Activated naive CD4-positive, alpha-beta T cell treated with anti-CD3 and anti-CD28 coated beads for 36 hours (primary cell): ENCODE measurements at regions not wholly inside any gene's neighbourhood (a gene's known extent, or its start where the extent isn't known, plus 50 kb on each side); places are given as distances from the start of the nearest gene placed in this dataset.

ENCODE experiments used
- CTCF ChIA-PET: fragments of 350-600 bp; sonication (Branson Sonifier 250); formaldehyde crosslinking; loops from one replicate; lab custom pipeline; 2021; ENCODE audit warnings: antibody characterized with exemption; lab: Charles Lee
- DNase-seq: peaks from one replicate; pipeline ENCODE4 v3.0.0-alpha.2; 2020
- H3K27ac Mint-ChIP-seq: one replicate; pipeline ENCODE4 v1.8.0; 2021; ENCODE audit warnings: mild to moderate bottlenecking, mixed read lengths
- H3K27me3 Mint-ChIP-seq: one replicate; pipeline ENCODE4 v1.8.0; 2021; ENCODE audit warnings: low read depth, mixed read lengths
- H3K36me3 Mint-ChIP-seq: one replicate; pipeline ENCODE4 v1.8.0; 2021; ENCODE audit warnings: low read depth, mixed read lengths
- H3K4me1 Mint-ChIP-seq: one replicate; pipeline ENCODE4 v1.8.0; 2021; ENCODE audit warnings: low read depth, mixed read lengths
- H3K4me3 Mint-ChIP-seq: one replicate; pipeline ENCODE4 v1.8.0; 2021; ENCODE audit warnings: mild to moderate bottlenecking, moderate library complexity, mixed read lengths
- H3K9me3 Mint-ChIP-seq: one replicate; pipeline ENCODE4 v1.8.0; 2021; ENCODE audit warnings: mixed read lengths
- intact Hi-C: fragments of 100-400 bp; cut with micrococcal nuclease; formaldehyde crosslinking; loops from one replicate; pipeline ENCODE4 v1.15.1; 2023

DNA sequence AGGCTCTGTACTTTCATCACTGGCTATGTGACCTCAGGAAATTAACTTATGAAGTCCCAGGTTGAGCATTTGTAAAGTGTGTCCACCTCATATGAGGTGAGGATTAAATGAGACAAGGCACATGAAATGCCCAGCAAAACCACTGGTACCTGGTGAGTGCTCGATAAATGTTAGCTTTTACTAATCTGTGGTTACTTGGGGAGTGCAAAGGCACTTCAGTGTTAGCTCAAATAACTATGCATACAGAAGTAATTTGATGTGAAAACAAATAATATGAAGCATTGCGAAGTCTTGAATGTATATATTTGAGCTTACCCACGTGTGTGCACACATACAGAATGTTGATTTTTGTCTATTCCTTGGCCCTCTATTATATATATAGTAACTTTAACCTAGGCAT, 186.3 kb upstream of the TLL1 start:
- intact Hi-C loops = no loop called here
- H3K27ac Mint-ChIP-seq = no peak overlapping the region
- no peaks in the 10 kb centered on the region for H3K36me3 Mint-ChIP-seq
- no peak for DNase-seq
- H3K9me3 Mint-ChIP-seq = no peaks in the 10 kb centered on the region
- no peaks in the 10 kb centered on the region for H3K27me3 Mint-ChIP-seq
- no peak overlapping the region for H3K4me3 Mint-ChIP-seq
- CTCF ChIA-PET = interaction anchor here (0.9 kb wide), 1 partner anchor 8 kb away, joined by 3 read pairs; no protein-coding TSS in a partner anchor
- no peaks in the 10 kb centered on the region for H3K4me1 Mint-ChIP-seq

DNA sequence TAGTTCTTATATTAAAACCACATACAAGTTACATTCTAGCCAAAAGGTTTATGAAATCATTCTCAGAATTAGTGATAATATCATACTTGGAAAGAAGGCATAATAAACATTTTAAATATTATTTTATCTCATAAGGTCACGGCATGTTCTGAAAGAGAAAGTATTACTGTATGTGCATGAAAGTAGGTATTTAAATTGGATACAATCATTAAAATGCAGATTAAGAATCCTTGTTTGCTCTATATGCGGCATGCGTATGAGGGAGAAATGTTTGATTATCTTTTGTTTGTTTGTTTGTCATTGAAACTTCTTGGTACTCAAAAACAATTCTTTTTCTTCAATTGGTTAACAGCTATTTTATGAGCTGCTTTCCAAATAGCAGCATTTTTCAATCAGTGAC, 183.9 kb upstream of the TLL1 start:
- Mint-ChIP-seq H3K27me3 (no peaks in the 10 kb centered on the region), H3K36me3 (no peaks in the 10 kb centered on the region), H3K9me3 (peaks cover 3% of the 10 kb centered on the region), H3K4me1 (no peaks in the 10 kb centered on the region), H3K27ac (no peak overlapping the region), H3K4me3 (no peak overlapping the region)
- DNase-seq = no peak
- intact Hi-C loops = no loop called here
- CTCF ChIA-PET = interaction anchor here (0.6 kb wide), 1 partner anchor 100 kb away, joined by 3 read pairs; no protein-coding TSS in a partner anchor

DNA sequence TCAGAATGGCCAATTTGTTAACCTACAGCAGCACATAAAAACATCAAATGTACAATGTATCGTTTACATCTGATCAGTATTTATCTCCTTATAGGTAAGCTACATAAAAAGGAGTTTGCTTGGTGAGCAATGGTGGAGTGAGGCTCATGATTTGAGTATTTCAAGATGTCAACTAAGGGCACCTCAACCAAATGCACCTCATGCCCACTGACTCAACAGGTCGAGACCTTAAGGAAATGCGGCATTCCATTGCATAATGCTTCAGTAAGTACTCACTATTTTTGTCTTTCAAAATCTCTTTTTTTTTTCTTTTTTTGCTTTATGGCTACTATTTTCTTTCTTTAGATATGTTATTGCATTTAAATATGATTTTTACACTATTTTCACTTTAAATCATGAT, 181.0 kb upstream of the TLL1 start:
- H3K4me3 Mint-ChIP-seq = no peak overlapping the region
- no peak overlapping the region for H3K27ac Mint-ChIP-seq
- CTCF ChIA-PET = no interaction called here
- H3K4me1 Mint-ChIP-seq = no peaks in the 10 kb centered on the region
- no peaks in the 10 kb centered on the region for H3K27me3 Mint-ChIP-seq
- DNase-seq = no peak
- intact Hi-C loops = no loop called here
- no peaks in the 10 kb centered on the region for H3K36me3 Mint-ChIP-seq
- H3K9me3 Mint-ChIP-seq = peaks cover 3% of the 10 kb centered on the region

DNA sequence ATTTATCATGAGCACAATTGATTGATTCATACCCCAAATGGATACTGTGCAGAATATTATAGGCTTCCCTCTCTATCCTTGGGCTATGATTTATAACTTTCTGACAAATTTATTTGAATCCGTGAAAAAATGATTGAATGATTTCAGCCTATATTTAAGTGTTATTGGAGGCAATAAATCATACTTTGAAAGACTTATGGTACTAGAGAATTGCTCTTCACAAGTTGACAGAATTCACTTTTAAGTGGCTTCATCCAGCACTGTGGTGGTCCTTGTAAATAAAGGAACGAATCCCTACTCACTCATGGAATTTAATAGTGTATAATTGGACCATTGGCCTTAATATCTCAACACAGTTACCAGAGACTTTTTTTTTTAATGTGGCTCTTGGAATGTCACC, 174.8 kb upstream of the TLL1 start:
- intact Hi-C loops = no loop called here
- H3K27ac Mint-ChIP-seq = no peak overlapping the region
- no peaks in the 10 kb centered on the region for H3K36me3 Mint-ChIP-seq
- peaks cover 1% of the 10 kb centered on the region for H3K9me3 Mint-ChIP-seq
- no peaks in the 10 kb centered on the region for H3K27me3 Mint-ChIP-seq
- H3K4me1 Mint-ChIP-seq = no peaks in the 10 kb centered on the region
- CTCF ChIA-PET = no interaction called here
- DNase-seq = no peak
- no peak overlapping the region for H3K4me3 Mint-ChIP-seq

DNA sequence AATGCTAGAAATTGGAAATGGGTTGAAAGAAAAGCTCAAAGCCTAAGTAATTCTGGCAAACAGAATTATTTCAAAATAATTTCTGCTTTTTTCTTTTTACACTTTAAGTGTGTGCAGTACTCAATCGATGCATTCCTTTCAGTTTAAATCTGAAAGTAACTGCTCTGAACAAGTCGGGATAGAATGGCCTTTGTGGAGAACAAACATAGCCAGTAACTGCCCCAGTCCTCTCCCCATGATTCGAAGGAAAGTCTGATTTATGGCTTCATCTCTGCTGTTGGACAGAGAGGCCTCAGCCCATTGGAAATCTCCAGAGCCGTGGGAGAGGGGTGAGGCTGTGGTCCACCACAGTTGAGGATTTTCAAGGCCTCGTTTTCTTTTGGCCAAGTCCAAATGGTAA, 174.0 kb upstream of the TLL1 start:
- Mint-ChIP-seq H3K9me3 (no peaks in the 10 kb centered on the region), H3K27me3 (no peaks in the 10 kb centered on the region), H3K27ac (no peak overlapping the region), H3K36me3 (no peaks in the 10 kb centered on the region), H3K4me1 (no peaks in the 10 kb centered on the region), H3K4me3 (no peak overlapping the region)
- CTCF ChIA-PET = no interaction called here
- intact Hi-C loops = no loop called here
- no peak for DNase-seq

DNA sequence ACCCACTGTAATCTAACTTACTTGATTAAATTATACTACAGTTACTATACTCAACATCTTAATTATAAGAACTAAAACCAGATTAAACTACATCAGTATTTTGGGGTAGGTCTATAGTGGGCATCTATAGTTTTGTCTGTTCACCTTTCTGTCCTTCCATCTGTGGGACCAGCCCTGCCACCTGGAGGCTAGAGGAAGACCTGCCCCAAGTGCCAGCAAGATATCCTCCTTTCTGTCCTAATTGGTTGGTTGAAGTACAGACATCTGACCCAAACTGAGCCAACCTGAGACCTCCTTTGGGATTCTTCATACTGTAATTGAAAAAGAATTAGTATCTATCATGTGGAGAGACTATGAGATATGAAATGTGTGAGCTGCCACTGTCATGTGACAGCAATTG, 172.2 kb upstream of the TLL1 start:
- DNase-seq = peak; percentile 13
- H3K36me3 Mint-ChIP-seq = no peaks in the 10 kb centered on the region
- H3K9me3 Mint-ChIP-seq = no peaks in the 10 kb centered on the region
- intact Hi-C loops = loop anchor here (2.0 to 5.0 kb wide), 2 partner anchors 164 to 209 kb away; no protein-coding TSS in a partner anchor
- CTCF ChIA-PET = no interaction called here
- no peaks in the 10 kb centered on the region for H3K27me3 Mint-ChIP-seq
- H3K4me3 Mint-ChIP-seq = no peak overlapping the region
- H3K27ac Mint-ChIP-seq = no peak overlapping the region
- H3K4me1 Mint-ChIP-seq = no peaks in the 10 kb centered on the region

DNA sequence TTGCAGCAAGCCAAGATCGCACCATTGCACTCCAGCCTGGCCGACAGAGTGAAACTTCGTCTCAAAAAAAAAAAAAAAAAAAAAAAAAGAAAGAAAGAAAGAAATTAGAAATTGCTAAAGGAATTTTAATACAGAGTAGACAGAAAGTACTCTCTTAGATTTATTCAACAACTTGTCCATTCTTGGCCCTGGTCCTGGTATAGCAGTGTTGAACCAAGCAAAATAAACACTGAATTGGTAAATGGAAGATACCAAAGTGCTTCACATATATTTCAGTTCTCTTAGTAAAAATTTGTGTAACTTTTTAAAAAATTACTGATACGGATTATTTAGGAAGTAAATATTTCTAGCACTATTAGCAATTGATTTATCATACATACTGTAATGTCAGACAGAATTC, 165.9 kb upstream of the TLL1 start:
- no peak for DNase-seq
- Mint-ChIP-seq H3K27me3 (no peaks in the 10 kb centered on the region), H3K27ac (no peak overlapping the region), H3K9me3 (no peaks in the 10 kb centered on the region), H3K4me1 (no peaks in the 10 kb centered on the region), H3K4me3 (no peak overlapping the region), H3K36me3 (no peaks in the 10 kb centered on the region)
- CTCF ChIA-PET = no interaction called here
- intact Hi-C loops = no loop called here

DNA sequence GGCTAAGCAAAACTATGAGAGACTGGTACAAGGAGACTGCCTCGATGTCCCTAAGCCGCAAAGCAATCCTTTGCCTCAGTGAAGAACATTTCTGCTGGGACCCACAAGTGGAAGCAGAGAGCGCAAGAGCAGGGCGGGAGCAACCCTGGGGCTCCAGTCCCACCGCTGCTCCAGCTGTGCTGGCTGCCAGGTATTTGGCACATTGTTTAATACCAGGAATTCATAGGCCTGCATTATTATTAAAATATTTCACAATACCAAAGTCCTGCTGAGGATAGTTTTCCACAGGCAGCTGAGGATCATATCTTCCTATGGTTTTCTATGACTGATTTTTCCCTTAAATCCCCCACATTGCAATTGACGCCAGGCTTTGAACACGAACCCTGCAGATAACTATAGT, 163.5 kb upstream of the TLL1 start:
- no peak overlapping the region for H3K27ac Mint-ChIP-seq
- CTCF ChIA-PET = no interaction called here
- no peaks in the 10 kb centered on the region for H3K9me3 Mint-ChIP-seq

DNA sequence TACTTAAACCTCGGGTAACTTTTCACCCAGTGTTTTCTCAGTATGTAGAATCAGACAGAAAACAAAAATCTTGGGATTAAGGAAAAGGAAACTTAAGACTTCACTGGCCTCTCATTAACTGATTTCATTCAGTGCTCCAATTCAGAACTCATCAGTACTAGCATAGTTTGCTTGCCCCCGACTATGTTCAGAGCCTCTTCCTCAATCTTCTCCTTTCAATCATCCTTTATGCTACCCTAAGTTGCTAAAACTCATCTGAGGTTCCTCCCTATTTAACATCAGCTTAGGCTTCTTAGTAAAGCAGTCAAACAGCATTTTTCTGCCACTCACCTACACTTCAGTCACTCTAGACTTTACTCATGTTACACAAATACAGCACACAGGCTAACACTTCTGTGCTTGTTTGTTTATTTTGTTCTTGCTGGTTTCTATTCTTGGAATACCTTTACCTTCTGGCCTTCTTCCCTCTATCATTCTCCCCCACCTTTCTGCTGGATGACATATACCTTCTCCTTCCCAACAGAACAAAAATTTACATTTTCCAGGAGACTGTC, 163.0 kb upstream of the TLL1 start:
- no peak for DNase-seq
- no peaks in the 10 kb centered on the region for H3K9me3 Mint-ChIP-seq
- no peak overlapping the region for H3K4me3 Mint-ChIP-seq
- H3K4me1 Mint-ChIP-seq = no peaks in the 10 kb centered on the region
- no peaks in the 10 kb centered on the region for H3K27me3 Mint-ChIP-seq
- CTCF ChIA-PET = no interaction called here
- no peaks in the 10 kb centered on the region for H3K36me3 Mint-ChIP-seq
- intact Hi-C loops = no loop called here
- no peak overlapping the region for H3K27ac Mint-ChIP-seq

More for the DNA sequence above, 163.5 kb upstream of the TLL1 start:
- no peak for DNase-seq
- no peak overlapping the region for H3K4me3 Mint-ChIP-seq
- H3K4me1 Mint-ChIP-seq = no peaks in the 10 kb centered on the region
- no peaks in the 10 kb centered on the region for H3K36me3 Mint-ChIP-seq
- no peaks in the 10 kb centered on the region for H3K27me3 Mint-ChIP-seq
- intact Hi-C loops = no loop called here

DNA sequence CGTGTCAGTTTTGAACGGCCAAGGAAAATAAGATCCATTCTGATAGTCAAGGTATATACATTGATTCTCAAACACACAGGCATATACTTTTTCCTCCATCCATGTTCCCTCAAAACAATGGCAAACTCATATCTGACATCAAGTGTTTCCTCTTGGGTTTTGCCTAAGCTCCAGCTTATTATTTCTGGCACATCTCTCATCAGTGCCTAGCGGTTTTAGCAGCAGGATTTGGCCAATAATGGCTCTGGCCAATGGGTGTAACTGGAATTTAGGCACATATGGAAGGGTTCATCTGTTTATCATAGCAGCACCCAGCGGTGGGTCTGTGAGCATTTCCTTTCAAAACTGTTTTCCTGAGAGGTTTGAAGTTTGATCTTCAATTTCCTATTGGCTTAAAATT, 161.6 kb upstream of the TLL1 start:
- H3K4me3 Mint-ChIP-seq = no peak overlapping the region
- no peaks in the 10 kb centered on the region for H3K27me3 Mint-ChIP-seq
- intact Hi-C loops = no loop called here
- no peaks in the 10 kb centered on the region for H3K9me3 Mint-ChIP-seq
- H3K27ac Mint-ChIP-seq = no peak overlapping the region
- H3K36me3 Mint-ChIP-seq = no peaks in the 10 kb centered on the region
- DNase-seq = no peak
- no peaks in the 10 kb centered on the region for H3K4me1 Mint-ChIP-seq
- CTCF ChIA-PET = no interaction called here

DNA sequence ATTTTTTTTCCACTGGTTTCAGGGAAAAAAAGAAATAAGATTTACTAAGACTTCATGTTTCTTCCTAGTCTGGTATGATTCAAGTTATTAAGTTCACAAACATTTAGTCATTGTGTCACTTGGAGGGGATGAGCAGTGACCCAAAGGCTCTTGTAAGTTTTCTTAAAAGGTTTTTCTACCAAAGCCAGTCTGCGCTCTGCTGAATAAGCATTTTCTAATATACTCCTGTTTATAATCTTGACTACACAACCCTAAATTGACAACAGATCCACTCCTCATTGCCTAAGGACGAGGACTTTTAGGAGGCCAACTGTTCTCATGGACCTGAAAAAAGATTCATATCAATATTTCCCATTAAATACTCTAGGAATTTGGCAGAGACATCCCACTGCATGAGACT, 161.1 kb upstream of the TLL1 start:
- intact Hi-C loops = no loop called here
- no peak overlapping the region for H3K27ac Mint-ChIP-seq

DNA sequence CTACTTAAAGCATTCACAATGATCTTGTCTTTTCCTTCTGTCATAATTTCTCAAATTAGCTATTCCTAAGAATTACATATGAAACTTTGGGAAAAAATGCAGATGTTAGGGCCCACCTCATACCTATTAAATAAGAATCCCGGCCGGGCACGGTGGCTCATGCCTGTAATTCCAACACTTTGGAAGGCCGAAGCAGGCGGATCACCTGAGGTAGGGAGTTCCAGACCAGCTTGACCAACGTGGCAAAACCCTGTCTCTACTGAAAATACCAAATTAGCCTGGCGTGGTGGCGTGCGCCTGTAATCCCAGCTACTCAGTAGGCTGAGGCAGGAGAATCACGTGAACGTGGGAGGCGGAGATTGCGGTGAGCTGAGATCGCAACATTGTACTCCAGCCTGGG, 158.4 kb upstream of the TLL1 start:
- intact Hi-C loops = no loop called here
- no peaks in the 10 kb centered on the region for H3K27me3 Mint-ChIP-seq

More for the DNA sequence above, 161.1 kb upstream of the TLL1 start:
- DNase-seq = no peak
- Mint-ChIP-seq H3K36me3 (no peaks in the 10 kb centered on the region), H3K4me1 (no peaks in the 10 kb centered on the region), H3K4me3 (no peak overlapping the region), H3K27me3 (no peaks in the 10 kb centered on the region), H3K9me3 (no peaks in the 10 kb centered on the region)
- CTCF ChIA-PET = no interaction called here

DNA sequence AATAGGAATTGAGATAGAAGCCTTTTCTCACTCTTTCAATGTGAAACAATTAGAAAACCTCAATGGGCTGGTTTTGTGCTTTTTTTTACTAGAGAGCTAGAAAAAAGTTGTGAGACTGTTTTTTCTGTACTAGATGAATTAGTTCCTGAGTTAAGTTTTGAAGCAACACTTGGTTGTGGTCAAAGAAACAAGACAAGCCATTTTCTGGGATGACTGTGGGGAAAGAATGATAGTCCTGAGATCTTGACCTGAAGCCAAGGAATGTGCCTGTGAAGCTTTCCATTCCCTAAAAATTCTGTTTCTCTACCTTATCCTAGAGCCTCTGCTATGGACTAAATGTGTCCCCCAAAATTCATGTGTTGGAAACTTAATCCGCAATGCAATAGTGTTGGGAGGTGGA, 157.8 kb upstream of the TLL1 start:
- Mint-ChIP-seq H3K4me3 (no peak overlapping the region), H3K9me3 (no peaks in the 10 kb centered on the region), H3K4me1 (no peaks in the 10 kb centered on the region), H3K27me3 (no peaks in the 10 kb centered on the region), H3K27ac (no peak overlapping the region), H3K36me3 (no peaks in the 10 kb centered on the region)
- intact Hi-C loops = no loop called here
- DNase-seq = no peak
- CTCF ChIA-PET = no interaction called here

More for the DNA sequence above, 158.4 kb upstream of the TLL1 start:
- H3K27ac Mint-ChIP-seq = no peak overlapping the region
- H3K9me3 Mint-ChIP-seq = no peaks in the 10 kb centered on the region
- H3K4me1 Mint-ChIP-seq = no peaks in the 10 kb centered on the region
- H3K4me3 Mint-ChIP-seq = no peak overlapping the region
- no peaks in the 10 kb centered on the region for H3K36me3 Mint-ChIP-seq
- CTCF ChIA-PET = no interaction called here
- DNase-seq = no peak
